HepG2 (cell line): ENCODE measurements at regions not wholly inside any gene's neighbourhood (a gene's known extent, or its start where the extent isn't known, plus 50 kb on each side); places are given as distances from the start of the nearest gene placed in this dataset.

Source experiments
- ATAC-seq: fragments of 200-7000 bp; cut with Tn5 transposase; 3 replicates; pipeline ENCODE4 v1.9.1; 2020; ENCODE audit warnings: mild to moderate bottlenecking, moderate library complexity
- BruUV-seq: library from RNA; stranded (reverse); fragments of 400-500 nt; replicated peaks from 2 replicates; lab custom pipeline; 2021; lab: Mats Ljungman, UMichigan
- CTCF ChIA-PET: fragments of 300-600 bp; formaldehyde crosslinking; extraction: SDS; loops from one replicate; lab custom pipeline; 2021; ENCODE audit warnings: low total read pairs, inconsistent platforms, low intra/inter-chr PET ratio; lab: Yijun Ruan, JAX
- POLR2A ChIA-PET: fragments of 350-600 bp; sonication (Branson Sonifier 250); formaldehyde crosslinking; loops from one replicate; lab custom pipeline; 2020; ENCODE audit warnings: antibody characterized with exemption, inconsistent platforms; lab: Yijun Ruan, JAX
- DNase-seq: peaks from one replicate; pipeline ENCODE4 v3.0.0-alpha.2; 2015; ENCODE audit warnings: low spot score
- FAIRE-seq: peaks from 3 replicates; lab custom pipeline; 2011; peaks lifted over from hg19 to GRCh38; lab: Jason Lieb, UNC
- H2AFZ ChIP-seq: one replicate; pipeline ENCODE4 v1.6.1; 2011; ENCODE audit warnings: low read length, inconsistent platforms
- H3K27ac ChIP-seq: fragments of 300-600 bp; 3 replicates; pipeline ENCODE4 v1.8.0; 2011; ENCODE audit warnings: mixed run types, mild to moderate bottlenecking, mixed read lengths, low read length, inconsistent platforms; ENCODE audit not compliant: insufficient read depth; ENCODE audit errors: extremely low read length
- H3K27me3 ChIP-seq, 2 experiments: fragments of 200-600 bp in 1 of 2; 2 replicates in 1 of 2; 3 replicates in 1 of 2; pipeline versions ENCODE4 v1.6.0 to v1.8.0; 2011; ENCODE audit warnings: low read length in 2 of 2, mild to moderate bottlenecking in 2 of 2, moderate library complexity in 2 of 2, inconsistent platforms in 1 of 2; ENCODE audit not compliant: insufficient read depth in 2 of 2, control insufficient read depth in 1 of 2
- H3K36me3 ChIP-seq, 2 experiments: fragments of 200-600 bp in 1 of 2; replicated peaks in 1 of 2; 2 replicates in 1 of 2; 3 replicates in 1 of 2; pipeline versions ENCODE4 v1.5.1 to v1.8.0; 2011; ENCODE audit warnings: low read length in 2 of 2, inconsistent platforms in 1 of 2; ENCODE audit not compliant: insufficient read depth in 2 of 2, control insufficient read depth in 1 of 2
- H3K4me1 ChIP-seq: 2 replicates; pipeline ENCODE4 v1.5.1; 2012; ENCODE audit warnings: low read length, inconsistent platforms; ENCODE audit not compliant: insufficient read depth
- H3K4me2 ChIP-seq: 2 replicates; pipeline ENCODE4 v1.6.0; 2011; ENCODE audit warnings: low read depth, low read length, inconsistent platforms
- H3K4me3 ChIP-seq, 3 experiments: fragments of 200-600 bp in 1 of 3; sonication (generic), shearing (Covaris generic) in 1 of 3; replicated peaks in 1 of 3; 2 replicates each; pipeline ENCODE4 v1.5.1; 2011 to 2016; ENCODE audit warnings: low read length in 3 of 3, inconsistent platforms in 2 of 3, low read depth in 2 of 3, mild to moderate bottlenecking in 2 of 3, control low read depth in 1 of 3, mixed read lengths in 1 of 3; ENCODE audit not compliant: insufficient read depth in 1 of 3
- H3K79me2 ChIP-seq: one replicate; pipeline ENCODE4 v1.6.1; 2011; ENCODE audit warnings: low read length, inconsistent platforms; ENCODE audit not compliant: insufficient read depth
- H3K9ac ChIP-seq: 2 replicates; pipeline ENCODE4 v1.6.0; 2011; ENCODE audit warnings: mild to moderate bottlenecking, low read depth, low read length, inconsistent platforms; ENCODE audit not compliant: insufficient read depth
- H3K9me3 ChIP-seq: 2 replicates; pipeline ENCODE4 v1.5.1; 2012; ENCODE audit warnings: mild to moderate bottlenecking, low read length
- H4K20me1 ChIP-seq: 2 replicates; pipeline ENCODE4 v1.6.0; 2011; ENCODE audit warnings: inconsistent platforms, mild to moderate bottlenecking, low read length, moderate library complexity; ENCODE audit not compliant: insufficient read depth
- LBX2 ChIP-seq: sonication (generic); formaldehyde crosslinking; IDR thresholded peaks from 2 replicates; pipeline ENCODE4 v1.5.0; 2020; ENCODE audit warnings: missing genetic modification reagents, mild to moderate bottlenecking, borderline replicate concordance
- NPAS2 ChIP-seq: sonication (generic); formaldehyde crosslinking; IDR thresholded peaks from 2 replicates; pipeline ENCODE4 v1.8.0; 2022; ENCODE audit warnings: mild to moderate bottlenecking, missing genetic modification reagents, borderline replicate concordance
- SATB2 ChIP-seq: sonication (generic); formaldehyde crosslinking; IDR thresholded peaks from 2 replicates; pipeline ENCODE4 v1.5.0; 2020; ENCODE audit warnings: missing genetic modification reagents
- SMARCE1 ChIP-seq: fragments of 450-650 bp; IDR thresholded peaks from 2 replicates; pipeline ENCODE4 v1.6.1; 2017; ENCODE audit warnings: borderline replicate concordance
- ZBTB14 ChIP-seq: sonication (generic); formaldehyde crosslinking; IDR thresholded peaks from 2 replicates; pipeline ENCODE4 v1.4.0; 2020; ENCODE audit warnings: missing genetic modification reagents
- ZNF407 ChIP-seq: sonication (generic); formaldehyde crosslinking; IDR thresholded peaks from one replicate; pipeline ENCODE4 v1.5.1; 2020; ENCODE audit warnings: mild to moderate bottlenecking, missing genetic modification reagents; ENCODE audit errors: not compliant biosample characterization
- ZNF629 ChIP-seq: sonication (generic); formaldehyde crosslinking; conservative IDR thresholded peaks from 2 replicates; pipeline ENCODE4 v1.5.0; 2020; ENCODE audit warnings: missing genetic modification reagents
- ZNF670 ChIP-seq: sonication (generic); formaldehyde crosslinking; IDR thresholded peaks from 2 replicates; pipeline ENCODE4 v1.8.0; 2022; ENCODE audit warnings: mild to moderate bottlenecking, missing genetic modification reagents, borderline replicate concordance
- ZNF672 ChIP-seq: sonication (generic); formaldehyde crosslinking; IDR thresholded peaks from 2 replicates; pipeline ENCODE4 v1.8.1; 2022; ENCODE audit warnings: missing genetic modification reagents
- ZNF777 ChIP-seq: sonication (generic); formaldehyde crosslinking; IDR thresholded peaks from 2 replicates; pipeline ENCODE4 v1.4.0; 2020; ENCODE audit warnings: missing genetic modification reagents
- WGBS: methylation state at CpG from one replicate; pipeline ENCODE4 v1.1.6; 2017; ENCODE audit warnings: low lambda C conversion rate; 5-methylcytosine and 5-hydroxymethylcytosine counted together
- in situ Hi-C: cut with HindIII; loops from 2 replicates; pipeline ENCODE4 v1.10.0; 2017; ENCODE audit warnings: low pct_unique_long_range_greater_than_20kb; ENCODE audit not compliant: extremely low pct_ligation_motif_present
- intact Hi-C: fragments of 100-400 bp; cut with micrococcal nuclease; formaldehyde crosslinking; loops from one replicate; pipeline ENCODE4 v1.10.0; 2022; ENCODE audit not compliant: unreplicated experiment

- no peak overlapping the region for H3K27ac ChIP-seq
Observed at GRCh38 chr1:69328186-69328585, 239.5 kb upstream of the LRRC7 start.

GRCh38 chr1:69363236-69363635, 204.5 kb upstream of the LRRC7 start:
- H3K36me3 ChIP-seq: no peaks in the 10 kb centered on the region
- FAIRE-seq (no peak), ATAC-seq (no peak), DNase-seq (no peak)
- in situ Hi-C loops: no loop called here
- no peaks in the 10 kb centered on the region for H3K79me2 ChIP-seq
- no peak overlapping the region for H3K4me2 ChIP-seq
- no peak overlapping the region for H2AFZ ChIP-seq
- no peak overlapping the region for H3K4me3 ChIP-seq
- H3K4me1 ChIP-seq: no peaks in the 10 kb centered on the region
- peaks cover 60% of the 10 kb centered on the region for H3K9me3 ChIP-seq
- ChIA-PET POLR2A (no interaction called here), CTCF (no interaction called here)
- BruUV-seq: no TSS peak
- no peak overlapping the region for H3K9ac ChIP-seq
- no peak overlapping the region for H3K27ac ChIP-seq
- WGBS: 2% methylated on average over 2 of the region's 2 CpGs
- no peaks in the 10 kb centered on the region for H3K27me3 ChIP-seq
- intact Hi-C loops: no loop called here
- no peaks in the 10 kb centered on the region for H4K20me1 ChIP-seq
- TF ChIP-seq SMARCE1: no peak
- TF ChIP-seq LBX2 (CRISPR knock-in tag): no peak
- no peak for TF ChIP-seq SATB2 (CRISPR knock-in tag)
- no peak for TF ChIP-seq ZBTB14
- no peak for TF ChIP-seq ZNF407 (CRISPR knock-in tag)
- TF ChIP-seq NPAS2 (CRISPR knock-in tag): no peak
- TF ChIP-seq ZNF777 (CRISPR knock-in tag): no peak
- TF ChIP-seq ZNF629 (CRISPR knock-in tag): no peak
- TF ChIP-seq ZNF670 (CRISPR knock-in tag): no peak

More at GRCh38 chr1:69328186-69328585, 239.5 kb upstream of the LRRC7 start:
- WGBS: under 1% methylated on average over 5 of the region's 5 CpGs
- TF ChIP-seq ZNF672: no peak
- in situ Hi-C loops (no loop called here), intact Hi-C loops (no loop called here)
- H3K79me2 ChIP-seq: no peaks in the 10 kb centered on the region
- H4K20me1 ChIP-seq: no peaks in the 10 kb centered on the region
- ATAC-seq (no peak), FAIRE-seq (no peak), DNase-seq (no peak)
- no peaks in the 10 kb centered on the region for H3K4me1 ChIP-seq
- no peak overlapping the region for H3K4me2 ChIP-seq
- no peaks in the 10 kb centered on the region for H3K36me3 ChIP-seq
- BruUV-seq: no TSS peak
- no peak overlapping the region for H2AFZ ChIP-seq
- POLR2A ChIA-PET: no interaction called here
- no peak overlapping the region for H3K9ac ChIP-seq
- CTCF ChIA-PET: no interaction called here
- H3K4me3 ChIP-seq: no peak overlapping the region
- H3K9me3 ChIP-seq: peaks cover 64% of the 10 kb centered on the region
- H3K27me3 ChIP-seq: no peaks in the 10 kb centered on the region
